ENCODE measurements at regions not wholly inside any gene's neighbourhood (a gene's known extent, or its start where the extent isn't known, plus 50 kb on each side); places are given as distances from the start of the nearest gene placed in this dataset.

DNA sequence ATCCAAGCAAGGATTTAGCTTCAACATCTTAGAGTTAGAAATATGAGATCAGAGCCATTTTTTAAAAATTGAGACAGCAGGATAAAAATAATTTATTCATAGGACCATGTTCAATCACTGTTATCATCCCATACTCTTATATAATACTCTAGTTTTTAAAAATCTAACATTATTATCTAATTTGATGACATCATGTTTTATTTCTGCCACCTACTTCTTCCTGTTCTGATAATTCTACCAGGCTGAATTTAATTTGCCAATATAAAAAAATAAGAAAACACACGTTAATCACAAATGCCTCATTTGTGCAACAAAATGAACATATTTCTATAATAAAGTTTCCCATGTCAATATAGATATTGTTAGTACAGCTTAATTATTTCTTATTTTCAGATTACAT, 621.7 kb downstream of the KCNJ3 start:
- no peak for TF ChIP-seq CTCF (IDR thresholded peaks at IDR 0.05; ENCODE audit: low read depth, low read length)
- TF ChIP-seq EZH2phosphoT487 (IDR thresholded peaks at IDR 0.05; ENCODE audit: low read depth), result no peak
